ENCODE measurements at regions not wholly inside any gene's neighbourhood (a gene's known extent, or its start where the extent isn't known, plus 50 kb on each side); places are given as distances from the start of the nearest gene placed in this dataset.

DNA sequence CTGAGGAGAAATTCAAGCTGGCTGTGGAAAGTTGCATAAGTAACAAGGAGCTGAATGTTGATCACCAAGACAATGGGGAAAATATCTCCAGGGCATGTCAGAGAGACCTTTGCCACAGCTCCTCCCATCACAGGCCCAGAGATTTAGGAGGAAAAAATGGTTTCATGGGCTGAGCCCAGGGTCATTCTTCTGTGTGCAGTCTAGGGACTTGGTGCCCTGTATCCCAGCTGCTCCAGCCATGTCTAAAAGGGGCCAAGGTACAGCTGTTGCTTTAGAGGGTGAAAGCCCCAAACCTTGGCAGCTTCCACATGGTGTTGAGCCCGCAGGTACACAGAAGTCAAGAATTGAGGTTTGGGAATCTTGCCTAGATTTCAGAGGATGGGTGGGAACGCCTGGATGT, 439.8 kb upstream of the HNRNPA3 start:
- no peak overlapping the region for H2AFZ ChIP-seq (ENCODE audit: low read length)
- TF ChIP-seq ZNF205 (CRISPR knock-in tag; IDR thresholded peaks at IDR 0.05) (no peak), ETV6 (CRISPR knock-in tag; conservative IDR thresholded peaks at IDR 0.05) (no peak), ZNF781 (CRISPR knock-in tag; IDR thresholded peaks at IDR 0.05; ENCODE audit: borderline replicate concordance, not compliant biosample characterization) (no peak), SMARCE1 (IDR thresholded peaks at IDR 0.05; ENCODE audit: borderline replicate concordance) (no peak), ZNF724P (CRISPR knock-in tag; IDR thresholded peaks at IDR 0.05; ENCODE audit: borderline replicate concordance) (no peak), ZNF747 (CRISPR knock-in tag; IDR thresholded peaks at IDR 0.05; ENCODE audit: borderline replicate concordance) (no peak), ATF7-NPFF (CRISPR knock-in tag; IDR thresholded peaks at IDR 0.05; ENCODE audit: low read depth) (no peak)
- TF ChIP-seq, protein P1, sequence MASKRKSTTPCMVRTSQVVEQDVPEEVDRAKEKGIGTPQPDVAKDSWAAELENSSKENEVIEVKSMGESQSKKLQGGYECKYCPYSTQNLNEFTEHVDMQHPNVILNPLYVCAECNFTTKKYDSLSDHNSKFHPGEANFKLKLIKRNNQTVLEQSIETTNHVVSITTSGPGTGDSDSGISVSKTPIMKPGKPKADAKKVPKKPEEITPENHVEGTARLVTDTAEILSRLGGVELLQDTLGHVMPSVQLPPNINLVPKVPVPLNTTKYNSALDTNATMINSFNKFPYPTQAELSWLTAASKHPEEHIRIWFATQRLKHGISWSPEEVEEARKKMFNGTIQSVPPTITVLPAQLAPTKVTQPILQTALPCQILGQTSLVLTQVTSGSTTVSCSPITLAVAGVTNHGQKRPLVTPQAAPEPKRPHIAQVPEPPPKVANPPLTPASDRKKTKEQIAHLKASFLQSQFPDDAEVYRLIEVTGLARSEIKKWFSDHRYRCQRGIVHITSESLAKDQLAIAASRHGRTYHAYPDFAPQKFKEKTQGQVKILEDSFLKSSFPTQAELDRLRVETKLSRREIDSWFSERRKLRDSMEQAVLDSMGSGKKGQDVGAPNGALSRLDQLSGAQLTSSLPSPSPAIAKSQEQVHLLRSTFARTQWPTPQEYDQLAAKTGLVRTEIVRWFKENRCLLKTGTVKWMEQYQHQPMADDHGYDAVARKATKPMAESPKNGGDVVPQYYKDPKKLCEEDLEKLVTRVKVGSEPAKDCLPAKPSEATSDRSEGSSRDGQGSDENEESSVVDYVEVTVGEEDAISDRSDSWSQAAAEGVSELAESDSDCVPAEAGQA (IDR thresholded peaks at IDR 0.05; ENCODE audit: low read depth) = no peak
- TF ChIP-seq, protein P1 (CRISPR knock-in tag; IDR thresholded peaks at IDR 0.05; ENCODE audit: borderline replicate concordance) = no peak
- H3K4me3 ChIP-seq (replicated peaks in 1 of 3; ENCODE audit: insufficient read depth in 1 of 3, low read depth in 2 of 3, low read length in 3 of 3) = no peak overlapping the region
- 0 out of 5 replicates have a peak, but pooled peaks cover 0 to 4% of the 10 kb centered on the region in 2 experiments for H3K27me3 ChIP-seq (ENCODE audit: control insufficient read depth in 1 of 2, insufficient read depth in 2 of 2, low read length in 2 of 2)
- no peaks in the 10 kb centered on the region for H4K20me1 ChIP-seq (ENCODE audit: insufficient read depth, low read length)
- no peaks in the 10 kb centered on the region for H3K79me2 ChIP-seq (ENCODE audit: insufficient read depth, low read length)
- ChIA-PET CTCF (ENCODE audit: low intra/inter-chr PET ratio, low total read pairs) (no interaction called here), POLR2A (no interaction called here)
- no peaks in the 10 kb centered on the region for H3K4me1 ChIP-seq (ENCODE audit: insufficient read depth, low read length)
- FAIRE-seq = no peak
- no peak for DNase-seq (ENCODE audit: low spot score)
- intact Hi-C loops (cut with micrococcal nuclease; ENCODE audit: unreplicated experiment) = no loop called here
- peaks cover 12% of the 10 kb centered on the region; the same call in 1 of the 2 replicates for H3K9me3 ChIP-seq (ENCODE audit: low read length)
- in situ Hi-C loops (cut with HindIII; ENCODE audit: extremely low pct_ligation_motif_present, low pct_unique_long_range_greater_than_20kb) = no loop called here
- WGBS (ENCODE audit: low lambda C conversion rate) = 0% methylated on average over 2 of the region's 2 CpGs
- no peak for ATAC-seq
- H3K4me2 ChIP-seq (ENCODE audit: low read depth, low read length) = no peak overlapping the region
- H3K9ac ChIP-seq (ENCODE audit: insufficient read depth, low read depth, low read length) = no peak overlapping the region
- no peak overlapping the region for H3K27ac ChIP-seq (ENCODE audit: extremely low read length, insufficient read depth, low read length)
- no TSS peak for BruUV-seq (replicated peaks)
- no peaks in the 10 kb centered on the region for H3K36me3 ChIP-seq (replicated peaks in 1 of 2; ENCODE audit: control insufficient read depth in 1 of 2, insufficient read depth in 2 of 2, low read length in 2 of 2)

Measured in HepG2 (cell line).